Skin epidermis (tissue), 12 donors: ENCODE measurements at regions not wholly inside any gene's neighbourhood (a gene's known extent, or its start where the extent isn't known, plus 50 kb on each side); places are given as distances from the start of the nearest gene placed in this dataset.
"Not testable (repeated sequence)": the region's sequence is repeated elsewhere in the genome, so short reads cannot be mapped to it uniquely, and the experiment has no call there.

Experiments used
- H3K27ac ChIP-seq, 21 experiments: fragments of 200-600 bp; sonication (generic) in 11 of 21; one replicate each; pipeline ENCODE4 v1.5.0; 2020; ENCODE audit warnings: mild to moderate bottlenecking in 3 of 21, inconsistent platforms in 2 of 21, moderate library complexity in 2 of 21
- H3K4me3 ChIP-seq, 7 experiments: fragments of 200-600 bp; sonication (generic) in 2 of 7; one replicate each; pipeline ENCODE4 v1.5.0; 2020; ENCODE audit warnings: inconsistent platforms in 2 of 7, mild to moderate bottlenecking in 2 of 7, moderate library complexity in 1 of 7

DNA sequence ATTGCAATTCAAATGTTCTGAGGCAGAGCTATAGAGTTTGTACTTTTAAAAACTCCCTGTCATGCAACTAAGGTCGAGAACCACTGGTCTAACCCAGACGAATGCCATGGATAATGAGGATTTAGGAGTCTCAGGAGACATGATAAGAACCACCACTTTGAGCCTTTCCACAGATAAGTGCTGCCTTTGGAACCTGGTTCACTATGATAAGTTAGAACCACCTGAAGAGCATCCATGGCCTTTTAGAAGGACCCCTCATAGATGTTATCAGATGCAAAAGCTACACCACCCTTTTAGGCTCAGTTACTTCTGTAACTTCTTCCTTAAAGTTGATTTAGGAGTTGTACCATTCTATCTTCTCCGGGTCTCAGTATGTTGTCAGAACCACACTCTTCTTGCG lies 350.6 kb upstream of the CCL2 start:
- Histone ChIP-seq H3K27ac (no peak overlapping the region), H3K4me3 (no peak overlapping the region)

DNA sequence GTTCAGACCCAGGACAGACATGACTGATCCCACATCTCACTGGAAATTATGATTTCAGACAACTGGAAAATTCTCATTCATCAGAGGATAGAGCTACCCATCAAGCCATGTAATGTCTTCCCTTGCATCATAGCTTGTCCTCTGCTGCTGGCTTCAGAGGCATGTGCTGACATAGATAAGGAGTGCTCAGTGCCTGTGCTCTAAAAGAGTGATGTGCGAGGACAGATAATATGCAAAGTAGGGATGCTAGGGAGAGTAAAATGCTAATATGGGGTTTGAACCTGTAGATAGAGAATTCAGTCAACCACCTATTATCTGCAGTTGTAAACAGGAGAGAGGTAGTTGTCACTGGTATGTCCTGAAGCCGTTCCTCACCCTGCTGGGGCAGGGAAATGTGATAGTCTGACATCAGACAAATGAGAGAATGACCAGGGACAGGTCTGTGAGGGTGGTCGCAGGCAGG lies 349.7 kb upstream of the CCL2 start:
- no peak overlapping the region for H3K27ac ChIP-seq
- H3K4me3 ChIP-seq: no peak overlapping the region

DNA sequence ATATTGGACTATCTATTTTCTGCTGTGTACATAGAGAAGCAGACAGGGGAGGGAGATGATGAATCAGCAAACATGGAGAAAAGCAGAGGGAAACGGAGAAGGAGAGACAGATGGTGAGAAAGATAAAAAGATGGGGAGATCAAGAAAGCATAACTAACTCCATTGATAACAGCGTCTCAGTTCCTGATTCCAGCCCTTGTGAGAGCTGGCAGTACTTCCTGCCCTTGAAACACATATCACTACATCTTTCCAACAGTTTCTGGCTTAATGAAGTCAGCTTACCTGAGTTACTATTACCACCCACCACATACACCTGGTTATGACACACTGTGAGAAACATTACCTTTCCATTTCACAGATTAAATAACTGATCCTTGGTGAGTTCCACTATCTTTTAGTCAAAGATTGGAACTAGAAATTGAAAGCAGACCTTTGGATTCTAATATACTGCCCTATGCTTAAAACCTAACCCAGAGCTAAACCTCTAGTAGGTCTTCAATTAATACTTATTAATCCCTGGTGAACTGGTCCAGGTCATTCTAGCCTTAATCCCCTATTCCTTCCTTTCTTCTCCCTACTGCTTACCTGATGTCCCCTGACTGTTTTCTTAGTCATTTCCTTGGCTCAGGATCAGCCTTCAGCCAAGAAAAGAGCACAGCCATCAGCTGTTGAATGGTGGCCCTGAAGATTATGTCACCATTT lies 346.6 kb upstream of the CCL2 start:
- Histone ChIP-seq H3K4me3 (no peak overlapping the region), H3K27ac (no peak overlapping the region)

DNA sequence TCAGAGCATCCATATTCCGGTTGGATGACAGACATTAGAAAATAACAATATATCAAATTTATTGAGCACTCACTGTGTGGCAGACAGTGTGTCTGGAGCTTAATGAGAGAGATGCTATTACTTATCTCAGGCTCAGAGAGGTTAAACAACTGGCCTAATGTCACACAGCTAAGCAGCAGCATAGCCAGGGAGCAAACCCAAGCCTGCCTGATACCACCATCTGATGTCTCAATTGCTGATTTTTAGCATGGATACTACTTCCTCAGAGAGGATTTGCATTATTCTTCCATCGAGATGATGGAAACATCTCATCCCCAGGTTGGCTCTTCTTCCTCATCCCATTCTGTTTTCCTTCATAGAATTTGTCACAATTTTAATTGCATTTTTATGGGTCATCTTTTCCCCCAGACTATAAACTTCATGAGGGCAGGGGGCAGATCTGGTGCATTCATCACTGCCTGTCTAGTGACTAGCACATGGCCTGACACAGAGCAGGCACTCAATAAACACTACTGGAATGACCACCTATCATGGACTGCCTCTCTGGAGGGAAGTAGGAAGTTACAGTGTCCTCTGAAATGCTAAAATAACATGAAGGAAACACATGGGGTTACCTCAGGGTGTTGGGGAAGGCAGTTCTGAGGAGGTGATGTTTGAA lies 344.8 kb upstream of the CCL2 start:
- Histone ChIP-seq H3K27ac (no peak overlapping the region), H3K4me3 (no peak overlapping the region)

DNA sequence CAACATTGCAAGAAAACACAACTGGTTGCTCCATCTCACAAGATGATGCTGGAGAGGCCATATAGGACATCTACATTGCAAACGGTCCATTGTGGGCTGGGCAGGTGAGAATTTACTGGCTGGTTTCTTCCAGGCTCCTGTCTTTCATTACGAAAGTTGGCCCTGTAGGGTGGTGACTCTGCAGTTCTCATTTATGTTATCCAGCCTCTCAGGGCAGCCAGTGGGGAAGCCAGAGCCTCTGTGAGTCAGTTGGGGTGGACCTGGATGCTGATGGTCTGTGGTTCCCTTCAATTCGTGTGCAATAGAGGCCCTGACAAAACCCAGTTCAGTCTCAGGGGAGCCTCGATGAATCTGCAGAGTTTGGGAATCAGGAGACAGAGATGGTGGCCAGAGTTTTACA lies 341.0 kb upstream of the CCL2 start:
- Histone ChIP-seq H3K27ac (no peak overlapping the region), H3K4me3 (no peak overlapping the region)

DNA sequence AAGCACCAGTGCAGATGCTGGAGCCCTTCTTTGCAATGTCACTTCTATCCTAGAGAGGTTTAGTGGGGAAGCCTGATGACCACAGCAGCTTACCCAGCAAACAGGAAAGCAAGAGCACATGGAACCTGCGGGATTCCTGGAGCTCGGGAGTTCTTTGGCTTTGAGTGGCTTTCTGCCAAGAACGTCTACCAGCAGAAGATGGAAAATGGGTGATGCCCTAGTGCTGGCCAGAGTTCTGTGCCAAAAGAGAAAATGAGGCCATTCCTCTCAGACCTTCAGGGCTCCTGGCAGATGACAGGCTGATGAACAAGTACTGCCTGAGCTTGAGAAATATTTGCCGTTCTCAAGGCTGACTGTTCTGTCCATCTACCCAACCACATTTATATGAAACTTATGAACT lies 332.1 kb upstream of the CCL2 start:
- no peak overlapping the region for H3K4me3 ChIP-seq
- no peak overlapping the region for H3K27ac ChIP-seq

DNA sequence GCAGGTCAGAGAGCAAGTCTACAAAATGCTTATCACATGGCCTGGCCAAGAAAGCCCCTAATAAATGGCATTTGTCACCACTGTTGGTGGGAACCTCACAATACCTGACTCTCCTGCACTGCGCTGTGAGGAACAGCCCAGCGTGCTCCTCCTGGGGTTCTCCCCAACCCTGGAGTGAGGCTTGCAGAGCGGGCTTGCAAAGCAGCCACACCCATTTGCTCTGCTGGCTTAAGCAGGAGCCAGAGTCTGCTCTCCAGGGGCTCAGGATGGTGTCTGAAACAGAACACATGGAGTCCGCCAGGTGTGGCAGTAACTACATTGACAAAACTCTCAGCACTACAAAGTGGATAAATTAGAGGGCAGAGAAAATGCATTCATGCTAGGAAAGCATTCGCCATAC lies 331.0 kb upstream of the CCL2 start:
- Histone ChIP-seq H3K4me3 (no peak overlapping the region), H3K27ac (no peak overlapping the region)

DNA sequence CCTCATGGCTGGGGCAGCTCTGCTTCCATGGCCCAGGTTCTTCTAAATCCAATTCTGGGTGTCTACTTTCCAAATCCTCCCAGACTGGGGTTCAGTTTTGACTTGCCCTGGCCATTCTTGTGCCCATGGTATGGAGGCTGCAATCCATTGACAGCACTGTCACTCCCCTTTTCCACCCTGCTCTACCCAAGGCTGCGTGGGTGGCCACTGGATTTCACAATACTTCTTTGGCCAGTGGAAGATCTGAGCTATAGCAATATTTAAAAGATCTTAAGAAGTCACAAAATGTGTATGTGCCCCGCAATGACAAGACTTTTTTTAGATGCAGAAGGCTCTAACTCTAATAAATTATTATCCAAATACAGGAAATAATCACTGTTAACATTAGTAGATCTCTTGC lies 329.4 kb upstream of the CCL2 start:
- Histone ChIP-seq H3K27ac (no peak overlapping the region), H3K4me3 (no peak overlapping the region)

DNA sequence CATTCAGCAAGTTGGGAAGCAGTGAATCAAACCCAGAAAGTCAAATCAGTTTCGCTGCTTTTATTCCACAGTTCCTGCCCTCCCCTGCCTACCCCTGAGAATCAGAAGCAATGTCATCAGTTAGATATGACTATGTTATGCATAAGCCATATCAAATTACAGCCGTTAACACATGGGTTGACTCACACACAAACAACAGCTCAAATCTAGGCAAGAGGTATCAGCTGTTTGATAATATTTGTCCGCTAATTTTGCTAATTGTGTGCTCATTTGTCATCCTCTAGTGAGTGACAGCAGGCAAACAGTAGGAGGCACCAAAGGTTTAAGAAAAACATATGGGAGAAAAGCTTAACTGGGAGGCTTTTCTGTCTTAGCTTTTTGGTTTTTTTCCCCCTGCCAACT lies 327.4 kb upstream of the CCL2 start:
- Histone ChIP-seq H3K27ac (no peak overlapping the region), H3K4me3 (no peak overlapping the region)

DNA sequence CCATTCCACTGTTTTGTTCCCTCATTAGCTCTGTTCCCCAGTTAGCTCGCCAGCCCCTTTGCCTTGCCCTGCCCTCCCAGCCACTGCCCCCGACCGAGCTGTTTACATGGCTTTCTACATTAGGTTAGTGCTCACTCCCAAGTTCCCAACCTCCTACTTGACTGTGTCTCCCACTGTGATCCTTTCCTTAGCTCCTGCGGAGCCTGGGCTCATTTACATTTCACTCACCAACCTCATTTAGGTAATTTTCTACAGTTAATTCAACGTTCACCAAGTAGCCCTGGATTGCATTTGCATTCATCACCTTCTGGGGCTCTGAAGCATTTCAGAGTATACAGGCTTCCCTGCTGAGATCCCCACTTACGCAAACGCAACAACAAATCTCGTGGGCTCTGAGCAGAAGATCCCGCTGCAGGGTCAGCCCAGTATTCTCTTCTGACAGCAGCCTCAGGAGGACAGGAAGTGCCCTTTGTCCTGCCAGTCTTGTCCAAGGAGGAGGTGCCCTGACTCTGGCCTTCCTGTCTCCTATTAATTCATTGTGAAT lies 325.8 kb upstream of the CCL2 start:
- Histone ChIP-seq H3K27ac (no peak overlapping the region), H3K4me3 (no peak overlapping the region)

DNA sequence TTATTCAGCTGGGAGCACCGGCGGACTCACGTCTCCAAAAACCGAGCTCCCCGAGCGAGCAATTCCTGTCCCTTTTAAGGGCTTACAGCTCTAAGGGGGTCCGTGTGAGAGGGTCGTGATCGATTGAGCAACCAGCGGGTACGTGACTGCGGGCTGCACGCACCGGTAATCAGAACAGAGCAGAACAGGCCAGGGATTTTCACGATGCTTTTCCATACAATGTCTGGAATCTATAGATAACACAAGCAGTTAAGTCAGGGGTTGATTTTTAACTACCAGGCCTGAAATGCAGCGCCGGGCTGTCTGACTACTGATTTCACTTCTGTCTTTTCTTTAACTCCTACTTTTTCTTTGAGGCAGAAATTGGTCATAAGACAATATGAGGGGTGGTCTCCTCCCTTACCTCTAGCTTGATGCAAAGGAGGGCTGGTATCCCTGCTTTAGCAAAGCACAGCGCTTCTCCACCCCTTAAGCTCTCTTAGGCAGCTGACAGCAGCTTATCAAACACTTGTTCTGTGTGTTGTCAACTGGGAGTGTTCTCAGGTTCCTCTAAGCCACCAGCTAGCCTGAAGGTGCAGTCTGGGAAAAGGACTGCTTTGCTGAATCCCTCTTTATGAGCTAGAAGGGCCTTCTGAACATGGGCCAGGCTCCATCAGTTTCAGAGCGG lies 323.8 kb upstream of the CCL2 start:
- H3K4me3 ChIP-seq: not testable (repeated sequence)

DNA sequence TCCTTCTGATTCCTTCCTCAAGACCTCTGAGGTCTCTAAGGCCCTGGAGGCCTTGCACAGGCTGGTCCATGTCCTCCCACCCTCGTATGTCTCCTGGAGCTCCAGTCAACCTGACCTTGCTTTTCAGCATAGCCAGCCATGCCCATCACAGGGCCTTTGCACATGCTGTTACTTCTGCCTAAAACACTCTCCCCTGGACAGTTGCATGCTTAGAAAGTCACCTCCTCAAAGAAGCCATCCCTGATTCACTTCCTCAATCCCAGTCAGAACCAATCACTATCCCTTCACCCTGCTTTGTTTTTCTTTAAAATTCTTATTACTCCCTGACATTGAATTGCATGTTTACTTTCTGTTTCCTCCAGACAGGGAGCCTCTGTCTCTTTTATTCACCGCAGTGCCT lies 322.1 kb upstream of the CCL2 start:
- H3K27ac ChIP-seq: no peak overlapping the region
- no peak overlapping the region for H3K4me3 ChIP-seq

More for the DNA sequence above, 323.8 kb upstream of the CCL2 start:
- H3K27ac ChIP-seq: not testable (repeated sequence)

DNA sequence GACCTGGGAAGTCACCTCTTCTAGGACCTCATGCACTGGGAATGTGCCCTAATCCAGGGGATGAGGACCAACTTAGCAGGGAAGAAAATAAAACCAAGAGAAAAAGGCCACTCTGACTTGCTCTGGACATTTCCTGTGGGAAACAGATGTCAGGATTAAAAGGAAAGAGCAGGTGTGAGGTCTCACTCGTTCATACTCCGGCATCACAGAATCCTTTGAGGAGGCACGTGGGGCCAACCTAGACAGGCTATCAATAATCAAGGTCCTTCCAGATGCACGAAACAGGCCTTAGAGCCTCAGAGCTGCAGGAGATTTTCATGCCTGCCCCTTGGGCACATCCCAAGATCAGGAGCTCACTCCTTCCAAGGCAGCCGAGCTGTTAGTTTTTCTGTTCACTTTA lies 321.5 kb upstream of the CCL2 start:
- no peak overlapping the region for H3K4me3 ChIP-seq

DNA sequence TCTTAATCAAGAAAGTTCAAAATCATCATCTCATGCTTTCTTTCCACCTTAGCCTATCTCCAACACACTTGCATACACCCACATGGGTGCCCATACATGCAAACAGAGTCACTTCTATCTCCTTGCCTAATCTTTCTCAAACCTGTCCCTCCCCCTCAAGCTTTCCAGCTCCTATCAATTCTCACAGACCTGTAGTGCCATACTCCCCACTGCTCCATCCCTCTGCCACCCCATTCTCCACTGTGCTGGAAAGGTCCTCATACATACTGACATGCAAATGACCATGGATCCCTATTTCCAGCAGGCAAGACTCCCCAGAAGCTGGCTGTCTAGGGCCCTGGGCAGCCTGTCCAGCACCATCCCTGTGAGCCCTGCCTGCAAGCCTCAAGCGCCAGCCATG lies 320.4 kb upstream of the CCL2 start:
- Histone ChIP-seq H3K27ac (no peak overlapping the region), H3K4me3 (no peak overlapping the region)

More for the DNA sequence above, 321.5 kb upstream of the CCL2 start:
- no peak overlapping the region for H3K27ac ChIP-seq

DNA sequence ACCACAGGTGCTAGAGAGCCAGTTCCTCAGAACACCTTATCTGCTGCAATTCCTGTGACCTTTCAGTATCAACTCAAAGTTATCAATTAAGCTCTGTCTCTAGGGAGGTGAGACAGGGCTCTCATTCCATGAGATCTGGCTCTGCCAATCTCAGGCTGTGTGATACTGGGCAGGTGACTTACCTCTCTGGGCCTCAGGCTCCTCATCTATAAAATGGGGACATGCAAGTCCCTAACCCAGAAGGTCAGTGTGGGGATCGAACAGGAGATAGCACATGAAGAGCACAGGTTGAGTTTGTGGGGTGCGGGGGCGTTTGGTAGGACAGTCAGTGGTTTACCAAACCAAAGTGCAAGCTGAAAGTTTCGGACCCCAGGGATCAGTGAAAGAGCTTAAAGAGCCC lies 319.3 kb upstream of the CCL2 start:
- no peak overlapping the region for H3K27ac ChIP-seq
- H3K4me3 ChIP-seq: no peak overlapping the region

DNA sequence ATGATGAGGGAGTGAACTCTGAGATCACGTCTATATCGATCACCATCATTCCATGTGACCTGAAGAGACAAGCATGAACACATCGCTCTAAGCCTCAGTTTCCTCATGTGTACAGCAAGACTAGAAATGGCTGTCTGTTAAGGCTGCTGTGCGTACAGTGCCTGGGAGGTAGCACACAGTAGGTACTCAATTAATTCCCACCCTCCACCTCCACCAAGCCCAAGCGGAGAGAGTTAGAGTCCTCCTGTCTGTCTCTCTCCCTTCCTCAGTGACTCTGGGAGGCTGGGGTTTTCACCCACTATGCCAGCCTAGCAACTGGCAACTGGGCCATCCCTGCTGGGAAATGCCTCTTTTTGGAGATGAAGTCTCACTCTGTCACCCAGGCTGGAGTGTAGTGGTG lies 318.3 kb upstream of the CCL2 start:
- Histone ChIP-seq H3K4me3 (no peak overlapping the region), H3K27ac (no peak overlapping the region)

DNA sequence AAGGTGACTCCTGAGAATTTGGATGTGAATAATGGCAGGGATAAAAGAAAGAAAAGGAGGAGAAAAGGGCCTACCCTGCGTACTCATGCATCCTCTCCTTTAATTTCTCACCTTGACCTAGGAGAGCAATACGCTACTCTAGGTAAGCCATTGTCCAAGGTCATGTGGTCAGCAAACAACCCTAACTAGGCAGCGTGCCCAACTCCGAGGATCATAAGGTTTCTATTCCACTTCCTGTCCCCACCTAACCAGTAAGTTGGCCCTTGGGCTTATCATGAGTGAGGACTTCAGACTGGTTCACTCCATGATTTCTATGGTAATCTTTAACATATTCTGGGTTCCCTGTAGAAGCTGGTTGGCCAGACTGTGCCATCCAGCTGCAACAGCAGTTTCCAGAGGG lies 315.1 kb upstream of the CCL2 start:
- Histone ChIP-seq H3K27ac (no peak overlapping the region), H3K4me3 (no peak overlapping the region)

DNA sequence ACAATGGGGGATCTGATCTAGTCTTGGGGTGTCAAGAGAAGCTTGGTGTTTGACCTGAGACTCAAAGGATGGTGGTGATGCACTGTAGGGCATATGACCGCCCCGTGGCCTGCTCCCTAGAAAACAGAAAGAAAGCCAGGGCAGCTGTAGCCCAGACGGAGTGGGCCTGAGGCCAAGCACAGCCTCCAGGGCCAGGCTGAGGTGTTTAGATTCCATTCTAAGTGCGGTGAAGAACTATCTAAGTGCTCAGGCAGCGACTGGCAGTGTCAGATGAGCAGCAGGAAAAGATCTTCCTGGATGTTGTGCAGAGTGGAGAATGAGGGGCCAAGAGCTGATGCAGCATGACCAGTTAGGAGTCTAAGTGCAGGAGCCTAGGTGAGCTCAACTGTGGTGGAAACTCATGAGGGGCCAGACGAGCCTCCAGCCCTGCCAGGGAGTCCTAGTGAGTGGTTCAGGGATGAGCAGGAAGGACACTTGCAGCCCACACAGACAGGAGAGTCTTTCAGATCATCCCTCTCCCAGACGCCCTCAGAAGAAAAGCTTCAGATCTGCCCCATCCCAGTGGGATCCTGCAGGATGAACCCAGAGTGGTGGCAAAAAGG lies 314.2 kb upstream of the CCL2 start:
- Histone ChIP-seq H3K27ac (no peak overlapping the region), H3K4me3 (no peak overlapping the region)

DNA sequence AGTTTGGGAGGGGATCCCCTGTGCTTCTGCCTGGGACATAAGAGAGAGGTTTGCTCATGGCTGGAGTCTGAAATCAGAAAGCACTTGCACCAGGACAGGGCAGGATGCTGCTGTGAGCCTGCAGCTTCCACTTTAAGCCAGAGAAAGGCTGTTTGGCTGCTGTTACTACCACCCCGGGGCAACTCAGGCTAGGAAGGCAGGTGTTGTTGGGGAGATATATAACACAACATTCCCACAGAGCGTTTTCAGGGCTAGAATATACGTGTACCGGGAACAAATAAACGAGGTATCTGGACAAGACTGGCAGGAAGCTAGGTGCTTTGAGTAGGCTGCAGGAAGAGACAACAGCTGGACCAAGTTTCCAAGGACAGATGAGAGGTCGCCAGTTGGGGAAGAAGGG lies 313.3 kb upstream of the CCL2 start:
- H3K27ac ChIP-seq: no peak overlapping the region
- H3K4me3 ChIP-seq: no peak overlapping the region

DNA sequence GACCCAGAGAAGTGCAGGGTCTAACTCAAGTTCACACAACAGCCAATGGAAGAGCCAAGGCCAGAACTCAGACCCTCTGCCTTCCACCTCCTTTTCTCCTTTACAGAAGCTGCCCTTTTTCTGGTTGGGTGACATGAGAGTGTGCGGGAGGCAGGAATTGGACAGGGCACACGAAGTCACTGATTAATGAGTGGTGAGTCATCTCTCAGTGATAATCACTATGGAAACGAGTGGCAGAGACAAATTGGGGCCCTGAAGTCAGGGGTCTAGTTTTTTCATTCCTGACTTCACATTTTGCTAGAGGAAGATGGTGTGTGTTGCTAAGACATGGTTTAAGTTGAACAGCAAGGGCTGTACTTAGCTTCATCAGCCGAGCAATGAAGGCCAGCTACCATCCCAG lies 312.7 kb upstream of the CCL2 start:
- Histone ChIP-seq H3K4me3 (no peak overlapping the region), H3K27ac (no peak overlapping the region)

DNA sequence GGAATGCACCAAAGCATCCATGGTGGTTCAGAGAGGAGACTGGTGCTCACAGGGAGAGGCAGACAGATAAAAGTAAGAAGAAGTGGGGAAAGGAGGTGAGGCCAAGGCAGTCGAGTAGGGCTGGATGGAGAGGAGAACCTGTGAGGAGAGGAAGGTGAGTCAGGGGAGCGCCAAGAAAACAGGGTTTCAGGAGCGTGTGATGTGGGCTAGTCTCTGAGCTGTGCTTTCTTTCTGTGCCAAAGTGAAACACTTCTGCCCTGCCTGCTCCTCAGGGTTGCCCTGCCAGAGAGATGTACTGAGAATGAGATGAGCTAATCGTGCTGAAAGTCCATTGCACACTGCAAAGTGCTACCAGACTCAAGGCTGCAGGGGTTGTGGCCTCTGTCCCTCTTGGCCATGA lies 310.7 kb upstream of the CCL2 start:
- H3K27ac ChIP-seq: no peak overlapping the region
- H3K4me3 ChIP-seq: no peak overlapping the region
